ENCODE measurements at regions not wholly inside any gene's neighbourhood (a gene's known extent, or its start where the extent isn't known, plus 50 kb on each side); places are given as distances from the start of the nearest gene placed in this dataset.

DNA sequence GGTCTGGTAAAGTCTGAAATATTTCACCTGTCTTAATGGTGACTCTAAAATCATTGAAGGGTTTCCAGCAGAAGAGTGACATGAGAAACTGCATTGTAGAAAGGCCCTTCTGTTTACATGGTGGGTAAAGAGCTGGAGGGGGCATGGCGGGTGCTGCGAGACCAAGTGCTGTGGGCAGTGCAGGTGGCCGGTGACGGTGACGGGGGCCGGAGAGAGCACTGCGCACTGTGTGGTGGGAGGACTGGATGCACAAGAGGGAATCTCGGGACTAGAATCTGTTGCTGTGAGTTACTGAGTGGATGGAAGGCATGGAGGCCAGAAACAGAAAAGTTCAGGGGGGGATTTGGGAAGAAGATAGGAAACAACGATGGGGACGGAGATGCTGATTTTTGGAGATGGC is 218.7 kb downstream of the USP6NL start:
- WGBS, 2 donors: 98% methylated on average over 10 of the region's 10 CpGs
- H3K4me3 ChIP-seq (ENCODE audit: low read depth, poor library complexity, severe bottlenecking): no peak overlapping the region
- no peak for DNase-seq (ENCODE audit: low spot score in 2 of 2)
- no peak for TF ChIP-seq POLR2A (IDR thresholded peaks at IDR 0.05)
- TF ChIP-seq, protein P1, sequence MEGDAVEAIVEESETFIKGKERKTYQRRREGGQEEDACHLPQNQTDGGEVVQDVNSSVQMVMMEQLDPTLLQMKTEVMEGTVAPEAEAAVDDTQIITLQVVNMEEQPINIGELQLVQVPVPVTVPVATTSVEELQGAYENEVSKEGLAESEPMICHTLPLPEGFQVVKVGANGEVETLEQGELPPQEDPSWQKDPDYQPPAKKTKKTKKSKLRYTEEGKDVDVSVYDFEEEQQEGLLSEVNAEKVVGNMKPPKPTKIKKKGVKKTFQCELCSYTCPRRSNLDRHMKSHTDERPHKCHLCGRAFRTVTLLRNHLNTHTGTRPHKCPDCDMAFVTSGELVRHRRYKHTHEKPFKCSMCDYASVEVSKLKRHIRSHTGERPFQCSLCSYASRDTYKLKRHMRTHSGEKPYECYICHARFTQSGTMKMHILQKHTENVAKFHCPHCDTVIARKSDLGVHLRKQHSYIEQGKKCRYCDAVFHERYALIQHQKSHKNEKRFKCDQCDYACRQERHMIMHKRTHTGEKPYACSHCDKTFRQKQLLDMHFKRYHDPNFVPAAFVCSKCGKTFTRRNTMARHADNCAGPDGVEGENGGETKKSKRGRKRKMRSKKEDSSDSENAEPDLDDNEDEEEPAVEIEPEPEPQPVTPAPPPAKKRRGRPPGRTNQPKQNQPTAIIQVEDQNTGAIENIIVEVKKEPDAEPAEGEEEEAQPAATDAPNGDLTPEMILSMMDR (IDR thresholded peaks at IDR 0.05): no peak
- intact Hi-C loops (cut with DNase I; ENCODE audit: low total_unique reads): no loop called here

DNA sequence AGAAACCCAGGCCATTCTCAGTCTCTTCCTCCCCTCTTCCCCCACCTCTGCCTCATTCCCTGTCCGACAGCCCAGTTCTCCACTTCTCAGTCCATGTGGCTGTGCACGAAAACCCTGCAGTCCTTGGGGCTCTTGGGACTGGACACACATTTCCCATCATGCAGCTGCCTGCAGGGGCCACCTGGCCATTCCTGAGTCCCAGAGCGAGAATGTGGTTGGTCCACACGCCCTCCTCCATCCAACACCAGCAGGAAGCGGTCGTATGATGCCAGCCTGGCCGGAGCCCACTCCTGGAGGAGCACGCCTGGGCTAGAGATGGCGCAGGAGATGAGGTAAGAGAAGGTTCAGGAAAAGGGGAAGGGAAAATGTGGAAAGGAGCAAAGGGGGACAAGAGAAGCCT is 222.5 kb downstream of the USP6NL start:
- TF ChIP-seq POLR2A (IDR thresholded peaks at IDR 0.05): no peak
- TF ChIP-seq, protein P1 (IDR thresholded peaks at IDR 0.05): no peak
- 87 to 97% methylated on average over 9 of the region's 9 CpGs for WGBS, 2 donors
- no peak for DNase-seq (ENCODE audit: low spot score in 2 of 2)
- intact Hi-C loops (cut with DNase I; ENCODE audit: low total_unique reads): no loop called here
- no peak overlapping the region for H3K4me3 ChIP-seq (ENCODE audit: low read depth, poor library complexity, severe bottlenecking)

DNA sequence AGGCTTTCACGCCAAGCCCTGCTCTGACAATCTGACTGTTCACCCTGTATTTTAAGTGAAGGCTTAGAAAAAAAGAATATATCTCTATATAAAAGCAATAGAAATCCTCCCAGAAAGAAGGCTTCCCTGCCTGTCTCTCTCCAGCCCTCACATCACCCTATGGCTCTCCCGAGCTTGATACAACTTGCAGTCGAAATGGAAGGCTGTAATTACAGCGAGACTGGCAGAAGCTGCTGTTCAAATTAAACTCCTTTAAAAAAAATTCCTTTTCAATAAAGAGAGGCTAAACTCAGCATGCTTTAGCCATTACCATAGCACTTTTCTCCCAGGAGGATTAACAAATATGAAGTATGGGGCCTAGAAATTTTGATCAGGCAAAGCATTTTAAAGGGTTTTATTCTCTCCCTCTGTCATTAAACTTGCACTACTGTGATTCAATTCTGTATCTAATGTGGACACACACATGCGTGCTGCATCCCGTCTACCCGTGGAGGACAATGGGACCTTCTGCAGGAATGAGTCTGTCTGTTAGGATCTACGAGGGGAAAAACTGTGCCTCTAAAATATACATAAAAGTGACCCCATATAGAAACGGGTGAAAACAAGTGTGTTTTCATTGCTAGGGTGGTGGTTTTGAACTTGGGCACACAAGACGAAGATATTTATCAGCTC is 223.8 kb downstream of the USP6NL start:
- DNase-seq (ENCODE audit: low spot score in 2 of 2): no peak

DNA sequence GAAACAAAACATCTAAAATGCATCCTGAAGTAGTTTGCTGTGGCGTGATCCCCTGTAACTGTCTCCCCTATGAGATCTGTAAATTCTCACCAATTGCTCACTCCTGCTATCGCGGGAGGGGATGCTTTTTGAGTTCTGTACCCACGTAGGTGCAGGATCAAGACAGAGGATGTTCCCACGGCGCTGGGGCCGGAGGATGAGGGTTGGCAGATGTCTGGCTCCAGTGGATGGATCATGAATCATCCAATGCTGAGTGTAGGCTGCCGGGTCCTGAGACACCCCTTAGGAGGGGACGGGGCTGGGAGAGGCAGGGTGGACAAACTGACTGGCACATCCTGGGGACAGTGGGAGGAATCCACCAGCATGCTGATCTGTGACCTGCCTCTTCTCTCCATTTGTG is 224.4 kb downstream of the USP6NL start:
- 57 to 68% methylated on average over 9 of the region's 9 CpGs for whole genome bisulfite sequencing, 2 donors
- H3K4me3 ChIP-seq (ENCODE audit: low read depth, poor library complexity, severe bottlenecking): no peak overlapping the region
- no peak for TF ChIP-seq POLR2A (IDR thresholded peaks at IDR 0.05)
- TF ChIP-seq, protein P1 (IDR thresholded peaks at IDR 0.05): no peak
- no peak for DNase-seq (ENCODE audit: low spot score in 2 of 2)
- intact Hi-C loops (cut with DNase I; ENCODE audit: low total_unique reads): no loop called here

More for the DNA sequence above, 223.8 kb downstream of the USP6NL start:
- no peak for TF ChIP-seq POLR2A (IDR thresholded peaks at IDR 0.05)
- TF ChIP-seq, protein P1 (IDR thresholded peaks at IDR 0.05): no peak
- intact Hi-C loops (cut with DNase I; ENCODE audit: low total_unique reads): no loop called here
- WGBS, 2 donors: 58 to 61% methylated on average over 10 of the region's 10 CpGs
- H3K4me3 ChIP-seq (ENCODE audit: low read depth, poor library complexity, severe bottlenecking): no peak overlapping the region
